ENCODE measurements at regions not wholly inside any gene's neighbourhood (a gene's known extent, or its start where the extent isn't known, plus 50 kb on each side); places are given as distances from the start of the nearest gene placed in this dataset.

DNA sequence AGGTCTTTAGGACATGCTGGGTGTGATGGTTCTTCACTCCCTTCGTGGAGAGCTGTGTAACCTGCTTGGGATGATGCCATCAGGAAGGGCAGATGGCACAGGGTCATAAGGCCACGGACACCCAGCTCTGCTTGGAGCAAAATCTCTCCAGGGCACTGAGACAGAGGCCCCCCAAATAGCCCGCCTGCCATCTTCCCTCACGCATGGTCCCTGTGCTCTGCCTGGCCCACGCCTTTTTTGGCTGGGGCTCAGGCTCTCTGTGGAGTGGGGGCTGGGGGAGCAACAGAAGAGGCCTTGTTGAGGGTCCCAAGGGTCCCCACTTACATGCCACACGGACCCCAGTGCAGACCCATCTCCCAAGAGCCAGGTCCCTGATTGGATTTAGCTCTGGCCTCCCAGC is 93.3 kb upstream of the RET start:
- no peak overlapping the region for H3K27ac Mint-ChIP-seq (ENCODE audit: unreplicated experiment)
- H3K36me3 Mint-ChIP-seq (ENCODE audit: unreplicated experiment): no peaks in the 10 kb centered on the region
- peaks cover 8% of the 10 kb centered on the region for H3K9me3 Mint-ChIP-seq (ENCODE audit: unreplicated experiment)
- TF ChIP-seq, protein P1, sequence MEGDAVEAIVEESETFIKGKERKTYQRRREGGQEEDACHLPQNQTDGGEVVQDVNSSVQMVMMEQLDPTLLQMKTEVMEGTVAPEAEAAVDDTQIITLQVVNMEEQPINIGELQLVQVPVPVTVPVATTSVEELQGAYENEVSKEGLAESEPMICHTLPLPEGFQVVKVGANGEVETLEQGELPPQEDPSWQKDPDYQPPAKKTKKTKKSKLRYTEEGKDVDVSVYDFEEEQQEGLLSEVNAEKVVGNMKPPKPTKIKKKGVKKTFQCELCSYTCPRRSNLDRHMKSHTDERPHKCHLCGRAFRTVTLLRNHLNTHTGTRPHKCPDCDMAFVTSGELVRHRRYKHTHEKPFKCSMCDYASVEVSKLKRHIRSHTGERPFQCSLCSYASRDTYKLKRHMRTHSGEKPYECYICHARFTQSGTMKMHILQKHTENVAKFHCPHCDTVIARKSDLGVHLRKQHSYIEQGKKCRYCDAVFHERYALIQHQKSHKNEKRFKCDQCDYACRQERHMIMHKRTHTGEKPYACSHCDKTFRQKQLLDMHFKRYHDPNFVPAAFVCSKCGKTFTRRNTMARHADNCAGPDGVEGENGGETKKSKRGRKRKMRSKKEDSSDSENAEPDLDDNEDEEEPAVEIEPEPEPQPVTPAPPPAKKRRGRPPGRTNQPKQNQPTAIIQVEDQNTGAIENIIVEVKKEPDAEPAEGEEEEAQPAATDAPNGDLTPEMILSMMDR (IDR thresholded peaks at IDR 0.05): no peak
- DNase-seq (ENCODE audit: extremely low spot score, unreplicated experiment): peak; percentile 67
- no peaks in the 10 kb centered on the region for H3K4me1 Mint-ChIP-seq (ENCODE audit: unreplicated experiment)
- H3K27me3 Mint-ChIP-seq (ENCODE audit: unreplicated experiment): no peaks in the 10 kb centered on the region
- no peak overlapping the region for H3K4me3 Mint-ChIP-seq (ENCODE audit: unreplicated experiment)

DNA sequence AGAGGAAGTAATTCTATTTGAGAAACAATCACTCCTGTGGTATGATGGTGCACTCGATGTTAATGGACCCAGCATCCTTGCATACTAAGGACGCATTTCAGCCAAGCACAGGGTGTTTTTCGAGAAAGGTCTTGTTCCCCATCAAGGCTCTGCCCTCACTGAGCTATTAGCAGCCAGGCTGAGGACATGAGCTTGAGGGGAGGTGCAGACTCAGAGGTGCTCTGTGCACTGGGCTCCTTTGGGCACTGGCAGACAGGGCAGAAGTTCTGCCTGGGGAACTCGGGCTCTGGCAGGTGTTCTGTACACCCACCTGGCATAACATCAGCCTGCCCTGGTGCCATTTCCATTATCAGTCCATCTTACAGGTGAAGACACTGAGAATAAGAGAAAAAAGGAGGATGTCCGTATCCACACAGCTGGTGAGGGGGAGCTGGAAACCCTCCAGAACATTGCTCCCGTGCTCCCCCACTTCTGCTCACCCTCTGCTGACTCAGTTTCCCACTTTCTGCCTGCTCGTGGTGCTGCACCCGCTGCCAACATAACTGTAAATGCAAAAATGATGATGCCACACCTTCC is 92.7 kb upstream of the RET start:
- Mint-ChIP-seq H3K4me3 (ENCODE audit: unreplicated experiment) (no peak overlapping the region), H3K27me3 (ENCODE audit: unreplicated experiment) (no peaks in the 10 kb centered on the region), H3K9me3 (ENCODE audit: unreplicated experiment) (peaks cover 8% of the 10 kb centered on the region), H3K36me3 (ENCODE audit: unreplicated experiment) (no peaks in the 10 kb centered on the region), H3K27ac (ENCODE audit: unreplicated experiment) (no peak overlapping the region), H3K4me1 (ENCODE audit: unreplicated experiment) (no peaks in the 10 kb centered on the region)
- DNase-seq (ENCODE audit: extremely low spot score, unreplicated experiment): peak; percentile 73
- TF ChIP-seq, protein P1 (IDR thresholded peaks at IDR 0.05): no peak

- Mint-ChIP-seq H3K27ac (ENCODE audit: unreplicated experiment) (no peak overlapping the region), H3K4me1 (ENCODE audit: unreplicated experiment) (no peaks in the 10 kb centered on the region), H3K4me3 (ENCODE audit: unreplicated experiment) (no peak overlapping the region), H3K9me3 (ENCODE audit: unreplicated experiment) (peaks cover 8% of the 10 kb centered on the region), H3K27me3 (ENCODE audit: unreplicated experiment) (no peaks in the 10 kb centered on the region), H3K36me3 (ENCODE audit: unreplicated experiment) (no peaks in the 10 kb centered on the region)
- peak; percentile 75 for DNase-seq (ENCODE audit: extremely low spot score, unreplicated experiment)
- TF ChIP-seq, protein P1 (IDR thresholded peaks at IDR 0.05): no peak
These were observed 92.0 kb upstream of the RET start for GRCh38 chr10:42984761-42985325.

DNA sequence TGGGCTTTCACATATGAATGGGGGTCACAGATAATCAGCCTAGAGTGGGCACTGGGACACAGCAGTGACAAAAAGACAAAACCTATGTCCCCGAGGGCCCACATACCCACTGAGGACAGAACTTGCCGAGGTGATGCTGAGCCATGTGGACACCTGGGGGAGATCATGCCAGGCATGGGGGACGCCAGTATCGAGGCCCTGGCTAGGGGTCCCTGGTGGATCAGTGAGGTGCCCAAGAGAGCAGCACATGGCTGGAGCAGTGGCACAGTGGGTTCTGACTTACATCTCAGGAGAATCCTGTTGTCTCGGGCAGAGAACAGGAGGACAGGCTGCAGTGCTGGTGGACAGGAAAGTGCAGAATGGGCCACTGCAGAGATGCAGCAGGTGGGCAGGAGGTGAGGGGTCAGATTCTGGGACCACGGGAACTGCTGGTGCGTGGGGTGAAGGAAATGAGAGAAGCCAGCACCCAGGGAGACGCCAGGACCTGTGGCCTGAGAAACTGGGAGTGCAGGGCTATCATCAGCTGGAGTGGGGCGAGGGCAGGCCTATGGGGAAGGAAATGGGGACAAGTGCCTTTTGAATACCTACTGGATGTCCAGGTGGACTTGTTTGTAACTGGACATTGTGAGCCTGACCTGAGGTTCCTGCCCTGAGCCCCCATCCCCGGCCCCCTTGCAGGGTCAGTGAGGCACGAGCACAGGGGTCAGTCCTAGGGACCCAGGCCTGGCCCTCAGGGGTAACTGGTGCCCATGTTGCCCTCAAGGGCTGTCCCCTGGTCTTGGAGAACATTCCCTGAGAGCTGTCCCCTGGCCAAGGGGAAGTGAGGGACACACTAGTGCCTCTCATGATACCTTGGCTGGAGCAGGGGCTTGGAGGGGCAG is 91.2 kb upstream of the RET start:
- Mint-ChIP-seq H3K36me3 (ENCODE audit: unreplicated experiment) (no peaks in the 10 kb centered on the region), H3K9me3 (ENCODE audit: unreplicated experiment) (peaks cover 8% of the 10 kb centered on the region), H3K27ac (ENCODE audit: unreplicated experiment) (no peak overlapping the region), H3K4me1 (ENCODE audit: unreplicated experiment) (no peaks in the 10 kb centered on the region), H3K4me3 (ENCODE audit: unreplicated experiment) (no peak overlapping the region), H3K27me3 (ENCODE audit: unreplicated experiment) (no peaks in the 10 kb centered on the region)
- DNase-seq (ENCODE audit: extremely low spot score, unreplicated experiment): peak; percentile 79
- TF ChIP-seq, protein P1 (IDR thresholded peaks at IDR 0.05): no peak

- peaks cover 8% of the 10 kb centered on the region for H3K9me3 Mint-ChIP-seq (ENCODE audit: unreplicated experiment)
- no peak overlapping the region for H3K4me3 Mint-ChIP-seq (ENCODE audit: unreplicated experiment)
- no peaks in the 10 kb centered on the region for H3K27me3 Mint-ChIP-seq (ENCODE audit: unreplicated experiment)
- H3K4me1 Mint-ChIP-seq (ENCODE audit: unreplicated experiment): no peaks in the 10 kb centered on the region
- no peak for DNase-seq (ENCODE audit: extremely low spot score, unreplicated experiment)
- H3K27ac Mint-ChIP-seq (ENCODE audit: unreplicated experiment): no peak overlapping the region
- H3K36me3 Mint-ChIP-seq (ENCODE audit: unreplicated experiment): no peaks in the 10 kb centered on the region
- TF ChIP-seq, protein P1 (IDR thresholded peaks at IDR 0.05): no peak
These were observed 90.2 kb upstream of the RET start for GRCh38 chr10:42986633-42987032.
